ENCODE measurements at regions not wholly inside any gene's neighbourhood (a gene's known extent, or its start where the extent isn't known, plus 50 kb on each side); places are given as distances from the start of the nearest gene placed in this dataset.

GRCh38 chr10:33579996-33580395, 245.5 kb upstream of the NRP1 start:
- no peak for DNase-seq

- DNase-seq, result no peak
Measured at GRCh38 chr10:33573606-33574005, 239.1 kb upstream of the NRP1 start.

DNA sequence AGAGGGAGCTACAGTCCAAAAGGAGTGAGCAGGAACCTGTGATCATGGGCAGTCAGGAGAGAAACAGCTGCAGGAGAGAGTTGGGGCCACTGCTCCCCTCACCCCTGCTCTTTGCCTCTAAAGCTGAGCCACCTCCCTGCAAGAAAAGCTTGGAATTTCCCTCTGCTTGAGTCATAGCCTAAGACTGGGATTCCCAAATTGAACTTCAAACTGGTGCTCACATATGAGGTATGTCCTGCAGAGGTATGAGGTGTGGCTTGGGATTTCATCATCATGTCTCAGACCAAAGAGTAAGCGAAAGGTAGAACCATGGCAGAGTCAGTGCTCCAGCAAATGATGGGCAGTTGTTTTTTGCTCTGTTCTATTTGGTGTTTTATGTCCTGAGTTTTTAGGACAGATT, 237.1 kb upstream of the NRP1 start:
- no peak for DNase-seq

DNA sequence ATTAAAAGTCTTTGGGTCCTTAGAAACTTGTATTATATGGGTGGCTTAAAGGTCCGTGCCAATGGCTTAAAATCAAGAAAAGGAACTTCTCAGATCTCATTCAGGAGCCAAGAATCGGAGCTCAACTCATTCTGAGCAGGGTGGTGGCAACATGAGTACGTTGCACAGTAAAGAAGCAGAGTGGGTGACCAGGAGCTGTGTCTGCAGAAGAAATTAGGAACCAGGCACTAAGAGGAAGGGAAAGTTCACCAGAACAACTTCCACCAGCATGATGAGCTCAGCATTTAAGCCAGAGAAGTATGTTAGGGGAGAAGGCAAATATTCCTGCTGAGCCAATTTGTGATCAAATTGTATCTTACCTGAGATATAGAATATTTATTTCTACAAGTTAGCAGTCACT, 236.0 kb upstream of the NRP1 start:
- DNase-seq, result no peak

GRCh38 chr10:33569702-33570101, 235.2 kb upstream of the NRP1 start:
- no peak for DNase-seq

GRCh38 chr10:33566426-33566825, 232.0 kb upstream of the NRP1 start:
- no peak for DNase-seq

DNA sequence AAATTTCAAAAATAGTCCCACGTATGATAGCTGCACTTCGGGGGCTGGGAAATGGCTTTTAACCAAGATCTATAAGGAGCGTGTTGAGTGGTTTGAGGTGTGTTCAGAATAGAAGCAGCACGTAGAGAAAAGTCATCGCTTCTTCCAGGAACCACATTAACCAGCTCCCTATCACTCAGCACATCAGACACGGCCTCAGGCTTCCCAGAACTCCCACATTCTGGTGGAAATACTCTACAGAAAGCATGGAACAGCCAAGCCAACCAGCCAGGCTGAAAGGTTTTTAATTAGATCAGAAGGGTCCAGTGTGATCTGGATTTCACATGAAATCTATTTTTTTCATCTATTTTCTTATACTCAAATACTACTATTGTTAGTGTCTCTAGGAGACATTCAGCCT, 231.5 kb upstream of the NRP1 start:
- DNase-seq, result no peak

- no peak for DNase-seq
Measured at GRCh38 chr10:33565231-33565630, 230.8 kb upstream of the NRP1 start.

GRCh38 chr10:33559105-33559504, 224.6 kb upstream of the NRP1 start:
- DNase-seq, result no peak

DNA sequence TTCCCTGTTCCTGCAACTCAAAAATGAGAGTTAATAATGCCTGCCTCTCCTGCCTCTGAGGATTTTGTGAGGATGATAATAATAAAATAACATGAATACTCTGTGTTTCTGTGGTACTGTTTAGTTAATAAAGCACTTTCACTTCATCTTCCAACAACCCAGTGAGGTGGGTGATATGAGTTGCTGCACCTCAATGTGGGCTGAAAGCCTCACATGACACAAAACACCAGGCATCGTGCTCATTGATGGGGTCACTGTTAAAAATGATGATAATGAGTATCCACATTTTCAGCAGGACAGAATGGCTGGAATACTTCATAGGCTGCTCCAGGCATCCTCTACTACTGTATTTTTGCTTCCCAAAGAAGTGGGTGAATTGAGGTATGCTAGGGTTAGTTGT, 222.8 kb upstream of the NRP1 start:
- no peak for DNase-seq

GRCh38 chr10:33556620-33557019, 222.2 kb upstream of the NRP1 start:
- DNase-seq, result no peak

GRCh38 chr10:33556103-33556502, 221.6 kb upstream of the NRP1 start:
- DNase-seq, result no peak

- no peak for DNase-seq
Measured at GRCh38 chr10:33553748-33554571, 219.5 kb upstream of the NRP1 start.

GRCh38 chr10:33552290-33552689, 217.8 kb upstream of the NRP1 start:
- DNase-seq, result no peak

DNA sequence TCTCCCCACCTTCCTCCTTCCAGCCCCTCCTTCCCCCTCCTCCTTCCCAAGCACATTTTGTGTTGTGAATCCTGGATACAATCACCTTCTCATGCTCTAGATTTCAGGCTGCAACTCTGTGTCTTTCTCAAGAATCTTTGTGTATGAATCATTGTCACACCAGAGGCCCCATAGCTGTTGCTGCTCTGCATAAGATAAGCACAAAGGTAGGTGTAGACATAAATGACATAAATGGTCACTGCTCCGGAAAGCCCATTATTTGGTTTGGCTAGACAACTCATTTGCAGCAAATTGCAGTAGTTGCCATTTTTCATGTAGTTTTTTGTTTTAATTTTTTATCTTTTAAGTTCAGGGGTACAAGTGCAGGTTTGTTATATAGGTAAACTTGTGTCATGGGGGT, 216.3 kb upstream of the NRP1 start:
- no peak for DNase-seq

- DNase-seq, result no peak
Measured at GRCh38 chr10:33547976-33548375, 213.5 kb upstream of the NRP1 start.

DNA sequence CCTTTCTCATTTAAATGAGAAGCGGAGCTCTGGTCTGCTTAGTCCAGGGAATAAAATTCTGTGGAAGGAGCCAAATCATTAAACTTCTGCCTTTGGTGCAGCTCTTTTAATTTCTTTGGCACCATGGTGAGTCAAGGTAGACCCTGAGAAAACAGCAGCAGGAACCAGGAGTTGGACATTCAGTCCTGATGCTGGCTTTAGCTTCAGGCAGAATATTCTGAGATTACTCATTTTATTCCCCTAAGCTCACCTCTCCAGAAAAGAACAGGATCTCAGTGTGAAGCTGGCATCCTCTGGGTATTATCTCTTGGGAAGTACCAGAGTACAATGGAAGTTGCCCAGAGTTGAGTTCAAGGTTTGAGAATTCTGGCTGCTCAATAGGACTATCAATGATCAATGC, 211.6 kb upstream of the NRP1 start:
- DNase-seq, result no peak

DNA sequence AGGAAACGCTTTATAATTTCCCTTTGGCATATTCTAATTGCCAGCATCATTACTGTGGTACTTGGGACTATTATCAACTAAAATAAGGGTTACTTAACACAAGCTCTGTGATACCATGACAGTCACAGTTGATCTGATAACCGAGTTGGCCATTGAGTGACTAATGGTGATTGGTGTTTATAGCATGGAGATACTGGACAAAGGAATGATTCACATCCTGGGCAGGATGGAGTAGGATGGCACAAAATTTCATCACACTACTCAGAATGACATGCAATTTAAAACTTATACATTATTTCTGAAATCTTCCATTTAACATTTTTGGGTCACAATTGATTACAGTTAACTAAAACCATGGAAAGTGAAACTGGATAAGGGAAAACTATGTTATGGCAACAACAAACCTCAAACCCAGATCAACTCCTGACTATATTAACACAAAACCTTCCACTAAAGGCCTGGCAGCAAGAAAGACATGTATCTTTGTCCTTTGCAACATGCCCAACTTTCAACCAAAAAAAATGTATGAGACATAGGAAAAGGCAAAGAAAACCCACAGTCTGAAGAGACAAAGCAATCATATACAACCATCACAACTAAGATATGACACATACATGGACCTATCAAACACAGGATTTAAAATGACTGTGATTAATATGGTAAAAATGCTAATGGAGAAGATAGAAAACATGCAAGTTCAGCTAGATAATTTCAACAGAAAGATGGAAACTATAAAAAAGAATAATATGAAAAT, 208.5 kb upstream of the NRP1 start:
- no peak for DNase-seq

GRCh38 chr10:33539116-33539515, 204.6 kb upstream of the NRP1 start:
- DNase-seq, result no peak

GRCh38 chr10:33537066-33537465, 202.6 kb upstream of the NRP1 start:
- no peak for DNase-seq

- no peak for DNase-seq
Measured at GRCh38 chr10:33536508-33536907, 202.0 kb upstream of the NRP1 start.

DNA sequence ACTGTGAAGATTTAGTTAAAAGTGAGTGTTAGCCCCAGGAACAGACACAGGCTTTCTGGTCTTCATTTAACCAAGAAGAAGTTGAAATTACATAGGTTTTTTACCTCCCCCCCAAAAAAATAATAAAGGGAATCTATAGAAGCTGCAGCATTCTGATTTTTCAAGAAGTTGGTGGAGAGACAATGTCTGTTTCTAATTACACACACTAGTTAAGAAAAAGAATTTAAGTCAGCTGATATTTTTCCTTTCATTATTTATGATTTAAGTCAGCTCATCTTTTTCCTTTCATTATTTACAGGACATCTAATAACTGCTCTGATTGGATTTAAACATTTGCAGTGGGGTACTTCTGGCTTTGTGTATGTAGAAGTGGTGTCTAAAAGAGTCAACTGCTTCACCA, 201.4 kb upstream of the NRP1 start:
- DNase-seq, result no peak

GRCh38 chr10:33534416-33534815, 199.9 kb upstream of the NRP1 start:
- no peak for DNase-seq

DNA sequence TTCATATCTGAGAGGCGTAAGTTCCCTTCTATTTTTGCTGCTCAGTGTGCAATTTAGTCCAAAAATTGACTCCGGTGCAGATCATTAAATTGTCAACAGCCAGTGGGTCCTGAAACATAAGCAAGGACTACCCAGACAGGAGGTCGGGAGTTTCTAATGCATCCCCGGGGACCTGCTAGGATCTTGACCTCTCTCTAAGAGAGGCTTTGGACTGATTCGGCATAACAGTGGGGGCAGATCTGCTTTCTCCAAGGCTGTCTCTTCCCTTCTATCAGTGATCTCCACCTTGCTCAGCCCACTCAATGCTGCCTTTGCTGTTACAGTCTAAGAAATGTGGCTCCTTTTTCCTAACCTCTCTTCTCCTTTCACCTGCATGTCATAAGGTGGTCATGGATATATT, 199.1 kb upstream of the NRP1 start:
- no peak for DNase-seq

GRCh38 chr10:33532901-33533300, 198.4 kb upstream of the NRP1 start:
- DNase-seq, result no peak

Data from activated gamma-delta T cell (primary cell).